Stimulated activated memory B cell treated with anti-CD40 and anti-IgM and Interleukin-4, amounts not matched to agents 10 μg/mL and 1 μg/mL and 100 μg/mL, for 72 hours (primary cell): ENCODE measurements at regions not wholly inside any gene's neighbourhood (a gene's known extent, or its start where the extent isn't known, plus 50 kb on each side); places are given as distances from the start of the nearest gene placed in this dataset.

ENCODE experiments used
- ATAC-seq: fragments of 150-1000 bp; cut with Tn5 transposase; 2 replicates; pipeline ENCODE4 v1.10.0; 2021
- H3K27ac Mint-ChIP-seq: one replicate; pipeline ENCODE4 v1.8.0; 2022; ENCODE audit warnings: mild to moderate bottlenecking, mixed read lengths
- H3K27me3 Mint-ChIP-seq: one replicate; pipeline ENCODE4 v1.8.0; 2022; ENCODE audit warnings: mixed read lengths
- H3K36me3 Mint-ChIP-seq: one replicate; pipeline ENCODE4 v1.8.0; 2022; ENCODE audit warnings: mixed read lengths
- H3K4me1 Mint-ChIP-seq: one replicate; pipeline ENCODE4 v1.8.0; 2022; ENCODE audit warnings: mixed read lengths
- H3K4me3 Mint-ChIP-seq: one replicate; pipeline ENCODE4 v1.8.0; 2022; ENCODE audit warnings: mild to moderate bottlenecking, moderate library complexity, mixed read lengths
- H3K9me3 Mint-ChIP-seq: one replicate; pipeline ENCODE4 v1.8.0; 2022; ENCODE audit warnings: mixed read lengths

DNA sequence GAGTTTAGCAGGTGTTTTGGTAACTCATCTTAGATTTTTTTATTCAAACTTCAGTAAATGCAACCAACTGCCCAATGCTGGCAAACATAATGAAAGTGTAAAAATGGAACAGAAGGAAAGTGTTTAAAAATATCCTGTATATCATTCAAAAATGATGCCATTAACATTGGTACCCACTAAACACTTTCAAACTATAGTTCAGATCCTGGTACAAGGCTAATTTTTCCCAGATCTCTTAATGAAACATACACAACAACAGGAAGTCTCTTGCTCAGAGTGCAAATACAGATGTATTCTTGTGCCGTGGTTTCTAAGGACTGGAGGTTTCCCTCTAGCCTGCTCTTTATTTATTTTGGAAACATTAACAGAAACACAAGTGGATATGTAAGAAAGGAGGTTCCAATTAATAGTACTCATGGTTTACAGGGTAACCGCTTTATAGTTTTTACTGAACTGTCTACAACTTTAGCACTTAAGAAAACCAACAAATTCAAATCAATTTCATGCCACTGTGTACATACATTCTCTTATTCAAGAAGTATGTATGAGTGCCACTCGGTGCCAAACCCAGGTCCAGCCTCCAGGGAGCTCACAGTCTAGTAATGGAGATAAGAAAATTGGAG lies 176.0 kb upstream of the AKR1E2 start:
- Mint-ChIP-seq H3K36me3 (no peaks in the 10 kb centered on the region), H3K9me3 (no peaks in the 10 kb centered on the region), H3K4me3 (no peak overlapping the region), H3K27ac (no peak overlapping the region), H3K4me1 (peaks cover 16% of the 10 kb centered on the region), H3K27me3 (no peaks in the 10 kb centered on the region)
- ATAC-seq, result no peak

- H3K27ac Mint-ChIP-seq, result no peak overlapping the region
- H3K36me3 Mint-ChIP-seq, result no peaks in the 10 kb centered on the region
- H3K4me1 Mint-ChIP-seq, result peaks cover 16% of the 10 kb centered on the region
- H3K27me3 Mint-ChIP-seq, result no peaks in the 10 kb centered on the region
- H3K4me3 Mint-ChIP-seq, result no peak overlapping the region
- H3K9me3 Mint-ChIP-seq, result no peaks in the 10 kb centered on the region
- ATAC-seq, result no peak
These were observed 176.5 kb upstream of the AKR1E2 start for GRCh38 chr10:4649471-4649870.

GRCh38 chr10:4648999-4649398 lies 177.0 kb upstream of the AKR1E2 start:
- Mint-ChIP-seq H3K27ac (no peak overlapping the region), H3K4me3 (no peak overlapping the region), H3K4me1 (peaks cover 16% of the 10 kb centered on the region), H3K9me3 (no peaks in the 10 kb centered on the region), H3K27me3 (no peaks in the 10 kb centered on the region), H3K36me3 (no peaks in the 10 kb centered on the region)
- no peak for ATAC-seq

DNA sequence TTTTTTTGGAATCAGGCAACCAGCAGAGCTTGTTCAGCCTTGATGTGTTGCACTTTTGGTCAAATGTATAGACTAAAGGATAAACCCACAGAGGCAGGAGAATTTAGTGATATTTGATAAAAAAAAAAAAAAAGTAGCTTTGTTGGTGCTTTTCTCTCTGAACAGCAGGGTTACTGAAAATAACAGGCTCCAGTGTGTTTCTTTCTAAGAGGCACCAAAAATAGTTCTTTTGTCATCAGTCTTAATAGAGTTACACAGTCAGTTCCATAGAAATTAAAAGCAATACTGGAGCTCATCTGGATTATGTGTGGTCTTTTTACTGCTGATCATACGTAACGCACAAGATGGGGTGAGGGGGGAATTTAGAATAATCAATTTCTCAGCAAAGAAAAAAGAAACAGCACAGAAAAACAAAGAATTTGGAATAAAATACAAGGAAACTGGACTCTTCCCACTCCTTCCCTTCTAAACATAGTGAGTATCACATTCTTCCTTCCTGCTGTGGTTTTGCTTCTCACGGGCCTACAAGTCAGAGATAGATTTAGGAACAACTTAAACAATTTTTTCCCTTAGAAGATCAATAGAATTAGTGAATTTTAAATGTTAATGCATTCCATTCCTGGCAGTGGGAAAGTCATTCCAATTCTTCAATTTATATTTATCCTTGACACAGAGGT lies 178.8 kb upstream of the AKR1E2 start:
- ATAC-seq, result no peak
- Mint-ChIP-seq H3K27me3 (no peaks in the 10 kb centered on the region), H3K4me3 (no peak overlapping the region), H3K4me1 (peaks cover 12% of the 10 kb centered on the region), H3K36me3 (no peaks in the 10 kb centered on the region), H3K27ac (no peak overlapping the region), H3K9me3 (no peaks in the 10 kb centered on the region)

DNA sequence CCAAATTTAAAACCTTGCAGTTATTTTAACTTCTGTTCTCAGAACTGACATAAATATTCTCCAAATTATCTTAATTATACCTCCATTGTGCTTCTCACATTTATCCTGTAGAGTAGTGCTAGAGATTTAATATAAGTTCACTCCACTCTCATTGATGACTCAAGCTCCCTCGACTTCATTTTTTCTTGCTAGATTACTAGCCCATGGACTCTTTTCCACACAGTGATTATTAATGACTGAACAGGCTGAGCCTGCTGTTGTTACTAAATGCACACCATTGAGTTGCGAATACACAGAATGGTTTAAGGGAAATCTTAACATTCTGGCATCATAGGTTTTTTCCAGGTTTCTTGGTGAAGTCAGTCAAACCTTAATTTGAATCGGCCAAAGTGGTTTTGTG lies 179.5 kb upstream of the AKR1E2 start:
- ATAC-seq, result no peak
- peaks cover 5% of the 10 kb centered on the region for H3K4me1 Mint-ChIP-seq
- no peak overlapping the region for H3K27ac Mint-ChIP-seq
- H3K4me3 Mint-ChIP-seq, result no peak overlapping the region
- no peaks in the 10 kb centered on the region for H3K9me3 Mint-ChIP-seq
- H3K36me3 Mint-ChIP-seq, result no peaks in the 10 kb centered on the region
- H3K27me3 Mint-ChIP-seq, result no peaks in the 10 kb centered on the region

DNA sequence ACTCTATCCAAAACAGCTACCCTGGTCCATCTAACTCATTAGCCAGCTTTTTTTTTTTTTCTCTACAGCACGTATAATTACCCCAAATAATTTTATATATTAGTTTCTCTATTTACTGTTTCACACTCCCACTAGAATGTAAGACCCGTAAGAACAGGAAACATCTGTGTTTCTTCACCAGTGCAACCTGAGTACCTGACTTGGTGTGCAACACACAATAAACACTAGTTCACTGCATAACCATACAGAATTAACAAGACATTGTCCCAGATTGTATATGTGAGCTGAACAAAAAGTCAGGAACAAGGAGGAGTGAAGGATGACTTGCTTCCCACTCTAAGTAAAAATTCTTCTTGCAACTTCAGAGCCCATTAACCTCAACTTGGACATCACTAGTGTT lies 180.2 kb upstream of the AKR1E2 start:
- Mint-ChIP-seq H3K27ac (no peak overlapping the region), H3K36me3 (no peaks in the 10 kb centered on the region), H3K4me1 (no peaks in the 10 kb centered on the region), H3K4me3 (no peak overlapping the region), H3K27me3 (no peaks in the 10 kb centered on the region), H3K9me3 (no peaks in the 10 kb centered on the region)
- no peak for ATAC-seq

DNA sequence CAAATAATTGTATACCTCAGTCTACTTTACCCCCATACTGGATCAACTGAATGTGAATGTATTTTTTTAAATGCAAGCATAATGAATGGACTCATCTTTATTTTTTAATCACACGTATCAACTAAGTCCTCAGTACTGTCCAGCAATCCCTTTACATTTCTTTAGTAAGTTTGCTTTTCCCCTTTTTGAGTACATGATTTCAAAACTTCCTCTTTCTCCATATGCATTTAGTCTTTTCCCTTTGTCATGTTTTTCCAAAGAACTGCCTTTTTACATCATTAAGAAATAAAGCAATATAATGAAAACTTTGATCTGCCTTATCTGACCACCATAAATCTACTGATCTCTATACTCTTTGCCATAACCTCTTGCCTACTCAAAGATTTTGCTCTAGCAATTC lies 182.5 kb upstream of the AKR1E2 start:
- no peak overlapping the region for H3K27ac Mint-ChIP-seq
- H3K4me3 Mint-ChIP-seq, result no peak overlapping the region
- no peak for ATAC-seq
- no peaks in the 10 kb centered on the region for H3K9me3 Mint-ChIP-seq
- no peaks in the 10 kb centered on the region for H3K4me1 Mint-ChIP-seq
- no peaks in the 10 kb centered on the region for H3K36me3 Mint-ChIP-seq
- no peaks in the 10 kb centered on the region for H3K27me3 Mint-ChIP-seq

GRCh38 chr10:4639960-4640359 lies 186.0 kb upstream of the AKR1E2 start:
- H3K27me3 Mint-ChIP-seq, result no peaks in the 10 kb centered on the region
- no peaks in the 10 kb centered on the region for H3K9me3 Mint-ChIP-seq
- H3K4me1 Mint-ChIP-seq, result no peaks in the 10 kb centered on the region
- H3K36me3 Mint-ChIP-seq, result no peaks in the 10 kb centered on the region
- no peak for ATAC-seq
- H3K4me3 Mint-ChIP-seq, result no peak overlapping the region
- H3K27ac Mint-ChIP-seq, result no peak overlapping the region

- Mint-ChIP-seq H3K4me1 (no peaks in the 10 kb centered on the region), H3K36me3 (no peaks in the 10 kb centered on the region), H3K27me3 (no peaks in the 10 kb centered on the region), H3K4me3 (no peak overlapping the region), H3K27ac (no peak overlapping the region), H3K9me3 (no peaks in the 10 kb centered on the region)
- no peak for ATAC-seq
These were observed 187.9 kb upstream of the AKR1E2 start for GRCh38 chr10:4638099-4638498.

GRCh38 chr10:4637657-4638056 lies 188.3 kb upstream of the AKR1E2 start:
- no peak overlapping the region for H3K4me3 Mint-ChIP-seq
- no peaks in the 10 kb centered on the region for H3K36me3 Mint-ChIP-seq
- ATAC-seq, result no peak
- H3K27ac Mint-ChIP-seq, result no peak overlapping the region
- no peaks in the 10 kb centered on the region for H3K27me3 Mint-ChIP-seq
- no peaks in the 10 kb centered on the region for H3K4me1 Mint-ChIP-seq
- H3K9me3 Mint-ChIP-seq, result no peaks in the 10 kb centered on the region

- Mint-ChIP-seq H3K36me3 (no peaks in the 10 kb centered on the region), H3K27ac (no peak overlapping the region), H3K4me3 (no peak overlapping the region), H3K27me3 (no peaks in the 10 kb centered on the region), H3K4me1 (no peaks in the 10 kb centered on the region), H3K9me3 (no peaks in the 10 kb centered on the region)
- ATAC-seq, result no peak
These were observed 190.1 kb upstream of the AKR1E2 start for GRCh38 chr10:4635883-4636282.

DNA sequence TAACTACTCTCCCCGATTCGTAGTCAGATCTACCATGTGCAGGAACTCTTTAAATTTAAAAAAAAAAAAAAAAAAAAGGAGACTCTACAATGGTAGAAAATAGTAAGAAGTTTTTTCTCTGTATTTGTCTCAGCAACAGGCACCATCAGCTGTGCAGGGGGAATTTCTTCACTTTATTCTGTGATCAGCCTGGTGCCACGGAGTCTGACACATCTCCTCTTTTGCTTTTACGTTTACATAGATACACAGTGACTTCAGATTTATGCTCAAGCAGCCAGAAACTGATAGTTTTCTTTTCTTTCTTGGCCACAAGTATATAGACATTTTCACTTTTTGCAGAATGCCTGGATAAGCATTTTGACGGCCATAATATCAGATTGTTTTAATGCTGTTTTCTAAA lies 190.6 kb upstream of the AKR1E2 start:
- Mint-ChIP-seq H3K9me3 (no peaks in the 10 kb centered on the region), H3K27ac (no peak overlapping the region), H3K4me3 (no peak overlapping the region), H3K4me1 (no peaks in the 10 kb centered on the region), H3K36me3 (no peaks in the 10 kb centered on the region), H3K27me3 (no peaks in the 10 kb centered on the region)
- ATAC-seq, result no peak

GRCh38 chr10:4633776-4634175 lies 192.2 kb upstream of the AKR1E2 start:
- Mint-ChIP-seq H3K4me1 (no peaks in the 10 kb centered on the region), H3K9me3 (no peaks in the 10 kb centered on the region), H3K36me3 (no peaks in the 10 kb centered on the region), H3K4me3 (no peak overlapping the region), H3K27me3 (no peaks in the 10 kb centered on the region), H3K27ac (no peak overlapping the region)
- ATAC-seq, result no peak

- Mint-ChIP-seq H3K27ac (no peak overlapping the region), H3K4me1 (no peaks in the 10 kb centered on the region), H3K36me3 (peaks cover 4% of the 10 kb centered on the region), H3K9me3 (no peaks in the 10 kb centered on the region), H3K4me3 (no peak overlapping the region), H3K27me3 (no peaks in the 10 kb centered on the region)
- ATAC-seq, result no peak
These were observed 192.8 kb upstream of the AKR1E2 start for GRCh38 chr10:4633186-4633585.

DNA sequence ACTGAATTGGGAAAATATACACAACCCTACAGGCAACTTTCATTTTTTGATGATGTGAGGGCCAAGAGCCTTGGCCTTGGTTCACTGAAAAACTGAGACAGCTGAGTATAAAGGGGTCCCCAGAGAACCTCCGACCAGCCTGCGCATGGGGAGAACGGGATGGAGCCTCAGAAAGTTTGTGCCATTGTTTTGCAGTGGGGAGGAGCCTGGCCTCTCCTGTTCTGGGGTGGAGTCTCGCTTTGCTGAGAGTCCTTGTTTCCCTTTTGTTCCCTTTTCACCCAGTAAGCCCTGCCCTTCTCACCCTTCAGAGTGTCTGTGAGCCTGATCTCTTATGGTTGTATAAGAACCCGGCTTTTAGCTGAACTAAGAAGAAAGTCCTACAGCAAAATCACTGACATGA lies 193.2 kb upstream of the AKR1E2 start:
- H3K27ac Mint-ChIP-seq, result no peak overlapping the region
- no peaks in the 10 kb centered on the region for H3K9me3 Mint-ChIP-seq
- H3K4me1 Mint-ChIP-seq, result no peaks in the 10 kb centered on the region
- H3K27me3 Mint-ChIP-seq, result no peaks in the 10 kb centered on the region
- no peak overlapping the region for H3K4me3 Mint-ChIP-seq
- ATAC-seq, result no peak
- peaks cover 5% of the 10 kb centered on the region for H3K36me3 Mint-ChIP-seq

- Mint-ChIP-seq H3K27me3 (peaks cover 10% of the 10 kb centered on the region), H3K27ac (no peak overlapping the region), H3K4me3 (no peak overlapping the region), H3K36me3 (peaks cover 5% of the 10 kb centered on the region), H3K4me1 (no peaks in the 10 kb centered on the region), H3K9me3 (peaks cover 8% of the 10 kb centered on the region)
- ATAC-seq, result no peak
These were observed 199.1 kb upstream of the AKR1E2 start for GRCh38 chr10:4626919-4627318.
